GM18873 (cell line): ENCODE measurements at regions not wholly inside any gene's neighbourhood (a gene's known extent, or its start where the extent isn't known, plus 50 kb on each side); places are given as distances from the start of the nearest gene placed in this dataset.

Experiments used
- ATAC-seq: cut with Tn5 transposase; IDR thresholded peaks from one replicate; pipeline ENCODE4 v1.9.1; 2021; ENCODE audit warnings: mild to moderate bottlenecking, moderate library complexity, moderate number of reproducible peaks; ENCODE audit not compliant: unreplicated experiment, low FRiP score

GRCh38 chr1:217228689-217229088 is 402.2 kb downstream of the GPATCH2 start:
- no peak for ATAC-seq

GRCh38 chr1:217224201-217224600 is 406.7 kb downstream of the GPATCH2 start:
- ATAC-seq: no peak

DNA sequence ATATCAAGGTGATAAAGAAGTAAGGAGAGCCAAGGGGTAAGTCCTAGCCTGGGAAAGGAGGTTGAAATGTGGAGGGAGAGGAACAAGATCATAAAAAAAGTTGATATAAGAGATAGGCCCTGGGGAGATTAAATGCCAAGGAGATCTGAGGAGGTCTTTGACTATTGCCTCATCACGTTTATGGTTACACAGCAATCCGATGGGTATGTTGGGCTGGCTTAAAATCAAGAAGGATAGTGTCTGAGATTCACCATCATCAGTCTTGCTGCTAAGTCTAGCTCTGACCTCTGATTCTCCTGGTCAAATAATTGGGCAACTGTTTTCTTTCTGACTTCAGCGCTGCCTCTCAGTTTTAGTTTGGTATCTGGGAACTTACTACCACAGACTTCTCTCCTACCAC is 416.3 kb downstream of the GPATCH2 start:
- ATAC-seq: no peak

GRCh38 chr1:217211486-217211885 is 419.4 kb downstream of the GPATCH2 start:
- peak; percentile 70 for ATAC-seq

- no peak for ATAC-seq
Measured at GRCh38 chr1:217205578-217205977, 425.3 kb downstream of the GPATCH2 start.

- ATAC-seq: no peak
Measured at GRCh38 chr1:217196616-217197015, 434.3 kb downstream of the GPATCH2 start.

DNA sequence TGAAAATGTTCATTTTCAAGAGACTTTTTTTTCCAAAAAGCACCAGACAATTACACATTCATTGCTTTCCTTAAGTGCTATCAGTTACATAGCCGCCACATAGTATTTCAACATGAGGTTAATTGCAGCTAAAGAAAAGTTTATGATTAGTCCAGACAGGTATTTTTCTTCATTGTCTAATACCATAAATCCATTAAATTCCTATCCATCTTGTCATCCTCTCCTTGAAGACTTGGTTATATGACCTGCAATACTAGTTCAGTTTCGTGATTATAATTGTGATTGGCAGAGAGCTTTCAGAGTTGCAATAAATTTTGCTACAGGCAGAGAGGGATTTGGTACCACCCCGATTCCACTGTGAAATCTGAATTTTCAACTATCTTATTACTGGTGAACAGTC is 437.7 kb downstream of the GPATCH2 start:
- ATAC-seq: no peak

- no peak for ATAC-seq
Measured at GRCh38 chr1:217191441-217191840, 439.4 kb downstream of the GPATCH2 start.

GRCh38 chr1:217190359-217190758 is 440.5 kb downstream of the GPATCH2 start:
- ATAC-seq: no peak

DNA sequence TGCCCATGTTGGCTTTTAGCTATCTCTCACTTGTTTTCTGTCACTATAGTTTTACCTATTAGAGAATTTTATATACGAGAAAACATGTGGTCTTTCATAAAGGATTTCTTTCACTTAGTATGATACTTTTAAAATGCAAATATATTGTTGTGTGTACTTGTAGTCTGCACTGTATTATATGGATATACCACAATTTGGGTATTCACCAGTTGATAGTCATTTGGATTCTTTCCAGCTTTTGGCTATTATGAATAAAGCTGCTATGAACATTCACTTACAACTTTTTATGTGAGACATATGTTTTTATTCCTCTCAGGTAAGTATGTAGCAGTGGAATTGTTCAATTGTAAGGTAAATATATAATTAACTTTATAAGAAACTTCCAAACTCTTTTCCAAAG is 441.5 kb downstream of the GPATCH2 start:
- ATAC-seq: no peak

GRCh38 chr1:217188280-217189237 is 442.3 kb downstream of the GPATCH2 start:
- ATAC-seq: no peak

DNA sequence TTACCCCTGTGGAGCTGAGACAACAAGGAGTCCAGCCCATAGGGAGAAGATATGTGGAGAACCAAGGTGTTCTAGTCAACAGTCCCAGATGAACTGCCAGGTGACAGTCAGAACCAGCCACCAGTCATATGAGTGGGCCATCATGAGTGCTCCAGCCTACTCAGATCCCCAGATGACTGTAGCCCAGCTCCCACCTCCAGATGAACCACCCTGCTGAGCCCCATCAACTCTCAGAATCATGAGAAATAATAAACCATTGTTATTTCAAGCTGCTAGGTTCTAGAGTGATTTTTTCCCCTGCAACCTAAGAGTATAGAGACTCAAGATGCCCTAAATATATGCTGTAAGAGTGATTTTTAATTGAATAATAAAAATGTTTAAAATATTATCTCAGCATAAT is 444.2 kb downstream of the GPATCH2 start:
- ATAC-seq: no peak

DNA sequence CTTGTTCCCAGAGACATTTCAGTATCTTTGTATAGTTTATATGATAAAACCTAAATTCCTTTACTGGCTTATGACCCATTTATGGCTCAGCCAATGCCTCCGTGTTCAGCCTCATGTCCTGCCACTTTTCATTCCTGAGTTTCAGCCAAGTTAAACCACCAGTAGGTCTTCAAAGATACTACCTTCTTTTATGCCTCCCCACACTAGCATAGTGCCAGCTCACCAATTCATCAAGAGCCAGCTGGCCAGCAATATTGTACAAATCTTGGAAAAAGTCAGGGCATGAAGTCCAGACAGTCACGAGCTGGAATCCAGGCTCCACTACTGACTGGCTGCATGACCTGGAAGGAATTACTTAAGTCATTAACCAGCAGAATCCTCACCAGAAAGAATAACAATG is 446.0 kb downstream of the GPATCH2 start:
- no peak for ATAC-seq

- ATAC-seq: no peak
Measured at GRCh38 chr1:217182992-217183391, 447.9 kb downstream of the GPATCH2 start.

DNA sequence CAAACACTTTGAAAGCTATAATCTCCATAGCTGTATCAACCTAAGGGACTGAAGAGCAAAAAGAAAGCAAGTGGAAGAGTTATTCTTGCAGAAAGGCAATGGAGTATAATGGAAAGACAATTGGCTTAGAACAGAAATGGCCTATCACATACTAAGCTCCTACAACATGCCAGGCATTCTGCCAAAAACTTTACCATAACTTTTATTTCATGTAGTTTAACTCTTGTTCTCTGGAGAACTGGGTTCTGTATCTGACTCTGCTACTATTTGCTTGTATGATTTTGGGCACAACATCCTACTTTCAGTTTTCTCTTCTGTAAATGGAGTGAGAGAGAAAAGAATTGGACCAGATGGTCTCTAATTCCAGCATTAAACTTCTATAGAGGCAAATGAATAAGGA is 449.1 kb downstream of the GPATCH2 start:
- ATAC-seq: no peak

- ATAC-seq: no peak
Measured at GRCh38 chr1:217181176-217181746, 449.6 kb downstream of the GPATCH2 start.

- ATAC-seq: no peak
Measured at GRCh38 chr1:217180443-217180842, 450.4 kb downstream of the GPATCH2 start.

- no peak for ATAC-seq
Measured at GRCh38 chr1:217164403-217164802, 441.2 kb upstream of the ESRRG start.

GRCh38 chr1:217153361-217153760 is 430.1 kb upstream of the ESRRG start:
- no peak for ATAC-seq

GRCh38 chr1:217150366-217150765 is 427.1 kb upstream of the ESRRG start:
- no peak for ATAC-seq

DNA sequence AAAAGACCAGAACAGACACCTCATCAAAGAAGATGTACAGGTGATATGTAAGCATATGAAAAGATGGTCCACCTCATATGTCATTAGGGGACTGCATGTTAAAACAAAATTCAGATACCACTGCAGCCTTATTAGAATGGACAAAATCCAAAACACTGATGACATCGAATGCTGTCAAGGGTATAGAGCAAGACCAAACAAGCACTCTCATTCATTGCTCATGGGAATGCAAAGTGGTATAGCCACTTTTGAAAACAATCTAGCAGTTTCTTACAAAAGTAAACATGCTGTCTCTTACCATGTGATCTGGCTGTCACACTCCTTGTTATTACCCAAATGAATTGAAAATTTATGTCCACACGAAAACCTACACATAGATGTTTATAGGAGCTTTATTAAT is 426.6 kb upstream of the ESRRG start:
- no peak for ATAC-seq

- ATAC-seq: no peak
Measured at GRCh38 chr1:217141711-217142110, 418.5 kb upstream of the ESRRG start.
